ENCODE measurements at regions not wholly inside any gene's neighbourhood (a gene's known extent, or its start where the extent isn't known, plus 50 kb on each side); places are given as distances from the start of the nearest gene placed in this dataset.
A peak's percentile ranks its signal among the peaks of the same experiment; 100 is the strongest.

DNA sequence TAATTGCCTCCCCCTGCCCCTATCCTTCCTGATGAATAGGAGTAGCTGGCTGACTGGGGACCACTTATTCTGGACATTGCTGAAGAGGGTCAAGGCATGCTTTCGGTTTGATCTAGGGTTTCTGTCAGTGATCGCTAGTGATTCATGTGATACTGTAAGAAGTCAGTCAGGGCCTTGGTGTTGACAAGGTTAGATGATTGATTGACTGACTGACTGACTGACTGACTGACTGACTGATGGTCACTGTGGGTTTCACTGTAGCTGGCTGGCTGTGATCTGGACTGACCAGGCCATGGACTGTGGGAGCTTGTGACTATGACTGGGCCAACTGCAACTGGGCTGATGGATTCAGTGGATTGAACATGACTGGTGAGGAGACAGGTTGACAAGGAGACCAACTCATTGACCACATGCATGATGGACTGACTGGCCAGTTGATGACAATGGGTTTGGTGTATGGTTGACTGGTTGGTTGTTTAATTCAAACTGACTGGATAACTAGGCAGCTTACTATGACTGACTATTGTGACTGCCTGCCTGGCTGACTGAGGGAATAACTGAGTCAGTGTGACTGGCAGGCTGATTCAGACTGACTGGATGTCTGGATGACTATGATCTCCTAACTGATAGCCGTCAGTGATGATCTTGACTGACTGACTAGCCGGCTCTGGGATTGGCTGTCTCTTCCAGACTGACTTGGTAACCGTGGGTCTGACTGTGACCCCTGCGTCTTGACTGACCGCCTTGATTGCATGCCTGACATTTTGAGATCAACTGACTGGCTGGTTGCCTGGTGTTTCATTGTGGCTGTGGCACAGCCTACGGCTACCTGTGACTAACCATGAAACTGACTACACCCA is 509.9 kb downstream of the SHQ1 start:
- Mint-ChIP-seq H3K4me1 (ENCODE audit: low read depth) (peaks cover 20% of the 10 kb centered on the region), H3K9me3 (no peaks in the 10 kb centered on the region), H3K36me3 (ENCODE audit: insufficient read depth in 2 of 2) (peaks cover 0 to 3% of the 10 kb centered on the region in 2 donors), H3K4me3 (no peak overlapping the region), H3K27me3 (ENCODE audit: low read depth) (no peaks in the 10 kb centered on the region), H3K27ac (no peak overlapping the region)
- ATAC-seq (replicated peaks in 1 of 2), result peak; percentile 74 to 76
- DNase-seq, result peak; percentile 54 to 72

DNA sequence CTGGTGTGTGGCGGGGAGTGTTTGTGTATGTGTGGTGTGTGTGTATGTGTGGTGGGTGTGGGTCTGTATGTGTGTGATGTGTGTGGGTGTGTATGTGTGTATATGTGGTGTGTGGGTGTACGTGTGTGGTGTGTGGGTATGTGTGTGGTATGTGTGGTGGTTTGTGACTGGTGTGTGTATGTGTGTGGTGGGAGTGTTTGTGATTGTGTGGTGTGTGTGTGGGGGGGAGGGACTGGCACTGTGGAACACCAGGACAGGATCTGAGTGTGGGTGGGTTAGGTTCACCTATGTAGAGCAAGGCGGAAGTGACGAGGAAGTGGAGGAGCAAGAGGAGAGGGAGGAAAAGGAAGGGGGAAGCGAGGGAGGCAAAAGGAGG is 510.8 kb downstream of the SHQ1 start:
- no peaks in the 10 kb centered on the region for H3K27me3 Mint-ChIP-seq (ENCODE audit: low read depth)
- H3K36me3 Mint-ChIP-seq (ENCODE audit: insufficient read depth in 2 of 2), result peaks cover 0 to 3% of the 10 kb centered on the region in 2 donors
- DNase-seq (no peak), ATAC-seq (replicated peaks in 1 of 2) (no peak)
- no peaks in the 10 kb centered on the region for H3K9me3 Mint-ChIP-seq
- no peak overlapping the region for H3K27ac Mint-ChIP-seq
- no peak overlapping the region for H3K4me3 Mint-ChIP-seq
- peaks cover 12% of the 10 kb centered on the region for H3K4me1 Mint-ChIP-seq (ENCODE audit: low read depth)

DNA sequence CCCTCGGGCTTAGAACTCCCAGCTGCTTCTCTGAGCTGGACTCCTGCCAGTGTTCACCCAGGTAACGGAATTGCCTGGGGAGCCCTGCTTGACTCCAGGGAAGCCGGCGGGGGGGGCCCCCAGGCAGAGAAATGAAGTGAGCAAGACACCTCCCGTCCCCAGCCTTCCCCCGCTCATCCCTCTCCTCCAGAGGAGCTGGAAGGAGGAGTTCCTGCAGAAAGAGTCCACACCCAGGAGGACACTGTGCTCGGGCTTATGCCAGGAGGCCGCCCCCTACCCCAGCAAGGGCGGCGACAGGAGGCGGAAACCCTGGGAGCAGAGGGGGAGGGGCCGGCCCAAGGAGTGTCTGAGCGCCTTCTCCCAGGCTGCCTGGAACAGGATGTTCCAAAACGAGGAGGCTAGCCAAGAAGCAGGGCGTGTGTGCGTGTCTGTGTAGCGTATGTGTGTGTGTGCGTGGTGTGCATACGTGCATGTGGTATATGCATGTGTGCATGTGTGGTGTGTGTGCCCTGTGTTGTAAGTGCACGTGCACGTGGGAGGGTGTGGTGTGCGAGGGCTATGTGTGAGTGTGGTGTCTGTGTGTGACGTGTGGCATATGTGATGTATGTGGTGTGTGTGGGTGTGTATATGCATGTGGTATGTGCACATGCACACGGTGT is 511.3 kb downstream of the SHQ1 start:
- DNase-seq, result no peak
- Mint-ChIP-seq H3K9me3 (no peaks in the 10 kb centered on the region), H3K27me3 (ENCODE audit: low read depth) (no peaks in the 10 kb centered on the region), H3K36me3 (ENCODE audit: insufficient read depth in 2 of 2) (peaks cover 0 to 3% of the 10 kb centered on the region in 2 donors), H3K4me3 (no peak overlapping the region), H3K4me1 (ENCODE audit: low read depth) (peaks cover 9% of the 10 kb centered on the region), H3K27ac (no peak overlapping the region)
- no peak for ATAC-seq (replicated peaks in 1 of 2)

DNA sequence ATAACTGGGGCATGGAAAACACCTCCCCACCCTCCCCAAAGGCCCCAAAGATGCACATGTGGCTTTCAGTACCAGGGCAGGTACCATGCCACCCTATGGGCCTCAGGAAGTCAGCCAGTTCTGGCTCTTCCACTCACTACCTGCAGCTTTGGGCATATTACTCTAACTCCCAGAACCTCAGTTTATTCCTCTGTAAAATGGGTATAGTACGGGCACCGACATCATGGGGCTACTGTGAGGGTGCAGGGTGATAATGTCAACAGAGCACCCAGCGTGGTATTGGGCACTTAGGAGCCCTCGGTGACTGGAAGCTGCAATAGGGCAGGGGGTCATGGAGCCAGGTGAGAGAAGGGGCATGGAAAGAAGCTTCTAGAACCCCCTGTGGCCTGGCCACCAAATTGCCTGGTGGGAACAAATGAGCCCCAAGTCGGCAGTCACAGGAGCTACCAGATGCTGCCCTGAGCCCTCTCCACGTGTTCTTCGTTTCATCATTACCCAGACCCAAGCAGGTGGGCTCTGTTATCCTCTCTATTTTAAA is 512.1 kb downstream of the SHQ1 start:
- H3K27ac Mint-ChIP-seq, result no peak overlapping the region
- no peak for DNase-seq
- peaks cover 1% of the 10 kb centered on the region for H3K4me1 Mint-ChIP-seq (ENCODE audit: low read depth)
- H3K36me3 Mint-ChIP-seq (ENCODE audit: insufficient read depth in 2 of 2), result peaks cover 0 to 3% of the 10 kb centered on the region in 2 donors
- ATAC-seq (replicated peaks in 1 of 2), result no peak
- no peak overlapping the region for H3K4me3 Mint-ChIP-seq
- H3K9me3 Mint-ChIP-seq, result no peaks in the 10 kb centered on the region
- H3K27me3 Mint-ChIP-seq (ENCODE audit: low read depth), result no peaks in the 10 kb centered on the region

DNA sequence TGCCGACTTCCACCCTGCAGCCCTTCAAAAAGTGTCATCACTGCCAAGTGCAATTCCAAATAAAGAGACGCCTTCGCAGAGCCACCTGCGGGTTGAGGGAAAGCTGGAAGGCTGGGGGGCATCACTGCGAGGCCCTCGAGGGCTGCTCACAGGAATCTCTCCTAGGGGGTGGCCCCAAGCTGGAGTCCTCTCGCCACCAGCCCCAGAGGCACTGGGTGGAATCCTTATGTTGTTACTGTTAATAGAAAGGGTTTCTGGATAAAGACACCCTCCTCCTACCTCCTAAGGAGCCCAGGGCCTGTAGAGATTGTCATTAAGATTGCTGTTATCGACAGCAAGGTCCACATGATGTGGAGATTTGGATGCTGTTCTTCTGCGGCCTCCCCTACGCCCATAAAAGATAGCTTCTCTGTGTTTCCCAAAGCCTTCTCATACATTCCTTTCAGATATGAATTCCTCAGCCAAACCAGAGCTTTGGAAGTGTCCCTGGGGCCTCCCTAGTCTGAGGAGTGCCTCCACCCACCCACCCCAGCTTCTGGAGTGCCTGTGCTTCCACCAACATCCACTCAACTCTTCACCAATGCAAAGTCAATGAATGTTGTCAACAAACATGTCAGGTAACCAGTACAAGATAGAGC is 512.7 kb downstream of the SHQ1 start:
- DNase-seq (no peak), ATAC-seq (replicated peaks in 1 of 2) (no peak)
- H3K4me1 Mint-ChIP-seq (ENCODE audit: low read depth), result no peaks in the 10 kb centered on the region
- peaks cover 0 to 3% of the 10 kb centered on the region in 2 donors for H3K36me3 Mint-ChIP-seq (ENCODE audit: insufficient read depth in 2 of 2)
- H3K27me3 Mint-ChIP-seq (ENCODE audit: low read depth), result no peaks in the 10 kb centered on the region
- no peak overlapping the region for H3K4me3 Mint-ChIP-seq
- no peaks in the 10 kb centered on the region for H3K9me3 Mint-ChIP-seq
- no peak overlapping the region for H3K27ac Mint-ChIP-seq

DNA sequence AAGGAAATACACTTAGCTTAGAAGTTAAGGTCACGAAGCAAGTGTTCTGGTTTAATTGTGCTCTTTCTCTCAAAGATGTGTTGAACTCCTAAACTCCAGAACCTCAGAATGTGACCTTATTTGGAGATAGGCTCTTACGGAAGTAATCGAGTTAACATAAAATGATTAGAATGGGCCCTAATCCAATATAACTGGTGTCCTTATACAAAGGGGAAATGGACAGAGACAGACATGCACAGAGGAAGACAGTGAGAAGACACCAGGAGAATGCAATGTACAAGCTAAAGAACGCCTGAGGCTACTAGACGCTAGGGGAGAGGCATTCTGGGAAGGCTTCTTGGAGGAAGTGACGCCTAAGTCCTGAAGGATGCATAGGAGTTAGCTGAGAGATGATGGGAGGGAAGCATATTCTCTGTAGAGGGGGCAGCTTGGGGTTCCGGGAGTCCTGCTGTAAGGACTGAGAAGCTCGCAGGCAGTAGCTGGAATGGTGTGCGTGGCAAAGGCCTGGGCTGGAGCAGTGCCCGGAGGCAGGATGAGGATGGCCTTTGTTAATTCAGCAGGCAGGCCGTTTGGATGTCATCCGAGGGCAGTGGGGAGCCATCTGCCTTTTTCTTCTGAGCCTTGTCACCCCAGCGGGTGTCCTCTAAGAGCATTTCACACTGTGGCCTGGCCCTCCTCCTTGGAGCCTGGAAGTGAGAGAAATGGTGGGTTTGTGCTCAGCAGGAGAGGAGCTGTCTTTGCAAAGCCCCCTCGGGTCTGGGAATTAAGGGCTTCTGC is 513.4 kb downstream of the SHQ1 start:
- Mint-ChIP-seq H3K27ac (no peak overlapping the region), H3K27me3 (ENCODE audit: low read depth) (no peaks in the 10 kb centered on the region), H3K4me3 (no peak overlapping the region), H3K9me3 (no peaks in the 10 kb centered on the region), H3K4me1 (ENCODE audit: low read depth) (no peaks in the 10 kb centered on the region), H3K36me3 (ENCODE audit: insufficient read depth in 2 of 2) (peaks cover 0 to 3% of the 10 kb centered on the region in 2 donors)
- ATAC-seq (replicated peaks in 1 of 2), result no peak
- DNase-seq, result no peak

DNA sequence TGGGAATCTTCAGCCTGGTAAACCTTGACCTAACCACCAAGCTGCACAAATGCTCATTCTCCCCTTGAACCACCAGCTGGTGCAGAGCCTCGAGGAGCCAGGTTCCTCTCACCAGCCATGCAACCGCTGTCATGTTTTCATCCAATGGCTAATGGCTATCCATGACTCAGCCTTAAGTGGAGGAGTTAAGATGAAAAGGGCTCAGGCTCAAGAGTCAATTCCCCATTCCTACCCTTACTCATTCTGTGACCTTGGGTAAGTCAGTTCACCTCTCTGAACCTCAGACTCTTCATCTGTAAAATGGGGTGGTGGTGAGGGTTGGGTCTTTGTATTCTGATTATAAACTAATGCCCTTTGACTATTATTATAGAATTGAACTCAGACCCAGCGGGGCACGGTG is 515.6 kb downstream of the SHQ1 start:
- H3K27me3 Mint-ChIP-seq (ENCODE audit: low read depth), result peaks cover 7% of the 10 kb centered on the region
- no peak overlapping the region for H3K4me3 Mint-ChIP-seq
- DNase-seq, result no peak
- peak in 1 of 2 donors; percentile 31 for ATAC-seq (replicated peaks in 1 of 2)
- peaks cover 6% of the 10 kb centered on the region for H3K4me1 Mint-ChIP-seq (ENCODE audit: low read depth)
- H3K27ac Mint-ChIP-seq, result no peak overlapping the region
- H3K36me3 Mint-ChIP-seq (ENCODE audit: insufficient read depth in 2 of 2), result no peaks in the 10 kb centered on the region
- peaks cover under 1% of the 10 kb centered on the region in 2 donors for H3K9me3 Mint-ChIP-seq

DNA sequence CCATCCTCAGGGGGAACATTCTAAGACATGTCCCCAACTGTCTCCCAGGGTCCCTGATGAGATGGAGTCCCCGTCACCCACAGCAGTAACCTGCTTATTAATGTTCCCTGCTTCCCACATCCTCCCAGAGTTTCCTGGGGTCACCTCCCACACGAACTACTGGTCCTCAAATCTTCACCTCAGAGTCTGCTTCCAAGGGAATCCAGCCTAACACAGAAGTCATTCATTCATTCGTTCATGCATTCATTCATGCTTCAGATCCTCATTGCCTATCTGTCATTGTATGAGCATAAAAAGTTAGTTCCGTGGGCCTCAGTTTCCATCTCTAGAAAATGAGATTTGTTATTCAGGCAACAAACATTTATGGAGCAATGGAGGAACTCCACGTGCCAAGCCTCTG is 516.2 kb downstream of the SHQ1 start:
- H3K36me3 Mint-ChIP-seq (ENCODE audit: insufficient read depth in 2 of 2), result no peaks in the 10 kb centered on the region
- ATAC-seq (replicated peaks in 1 of 2), result no peak
- DNase-seq, result no peak
- peaks cover 6% of the 10 kb centered on the region for H3K4me1 Mint-ChIP-seq (ENCODE audit: low read depth)
- H3K4me3 Mint-ChIP-seq, result no peak overlapping the region
- H3K9me3 Mint-ChIP-seq, result peaks cover 5% of the 10 kb centered on the region in 2 donors
- no peak overlapping the region for H3K27ac Mint-ChIP-seq
- peaks cover 7% of the 10 kb centered on the region for H3K27me3 Mint-ChIP-seq (ENCODE audit: low read depth)

DNA sequence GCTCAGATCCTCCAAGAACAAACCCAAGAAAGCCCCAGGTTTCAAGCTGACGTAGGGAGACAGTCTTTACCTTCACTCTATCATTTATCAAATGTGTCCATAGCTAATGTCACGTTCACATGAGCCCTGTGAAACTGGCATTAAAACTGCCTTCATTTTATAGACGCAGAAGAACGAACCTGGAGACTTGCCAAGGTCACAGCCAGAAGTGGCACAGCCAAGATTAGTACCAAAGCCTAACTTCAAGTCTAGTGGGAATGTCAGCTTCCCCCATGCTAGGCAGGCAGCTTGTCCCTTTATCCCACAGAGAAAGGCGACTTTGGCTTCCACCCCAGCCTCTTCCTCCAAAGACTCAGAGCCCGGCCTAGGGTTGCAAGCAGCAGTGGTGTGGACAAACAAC is 517.2 kb downstream of the SHQ1 start:
- H3K27ac Mint-ChIP-seq, result no peak overlapping the region
- no peak overlapping the region for H3K4me3 Mint-ChIP-seq
- peaks cover 7% of the 10 kb centered on the region for H3K27me3 Mint-ChIP-seq (ENCODE audit: low read depth)
- ATAC-seq (replicated peaks in 1 of 2) (no peak), DNase-seq (no peak)
- peaks cover 6% of the 10 kb centered on the region for H3K4me1 Mint-ChIP-seq (ENCODE audit: low read depth)
- peaks cover 5 to 7% of the 10 kb centered on the region in 2 donors for H3K9me3 Mint-ChIP-seq
- no peaks in the 10 kb centered on the region for H3K36me3 Mint-ChIP-seq (ENCODE audit: insufficient read depth in 2 of 2)

DNA sequence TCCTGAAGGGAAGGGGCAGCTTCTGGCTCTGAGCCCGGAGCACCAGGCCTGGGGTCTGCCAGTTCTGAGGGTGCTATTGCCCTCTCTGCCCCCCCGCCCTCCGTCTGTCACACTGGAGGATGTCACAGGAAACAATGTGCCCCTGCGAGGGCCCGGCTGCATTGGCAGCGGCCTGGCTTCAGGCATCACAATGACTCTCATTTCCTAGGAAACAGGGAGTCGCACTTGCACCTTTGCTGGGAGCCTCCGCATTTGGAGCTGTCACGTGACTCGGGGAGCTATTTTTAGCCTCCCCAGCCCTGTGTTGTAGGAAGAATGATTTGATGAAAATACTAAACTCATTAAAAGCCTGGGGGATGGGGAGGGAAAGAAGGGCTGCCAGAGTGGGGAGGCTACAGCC is 518.9 kb downstream of the SHQ1 start:
- no peak for DNase-seq
- H3K27ac Mint-ChIP-seq, result no peak overlapping the region
- no peak overlapping the region for H3K4me3 Mint-ChIP-seq
- peaks cover 7% of the 10 kb centered on the region for H3K27me3 Mint-ChIP-seq (ENCODE audit: low read depth)
- peaks cover 6% of the 10 kb centered on the region for H3K4me1 Mint-ChIP-seq (ENCODE audit: low read depth)
- no peak for ATAC-seq (replicated peaks in 1 of 2)
- H3K36me3 Mint-ChIP-seq (ENCODE audit: insufficient read depth in 2 of 2), result no peaks in the 10 kb centered on the region
- H3K9me3 Mint-ChIP-seq, result peaks cover 5 to 7% of the 10 kb centered on the region in 2 donors

DNA sequence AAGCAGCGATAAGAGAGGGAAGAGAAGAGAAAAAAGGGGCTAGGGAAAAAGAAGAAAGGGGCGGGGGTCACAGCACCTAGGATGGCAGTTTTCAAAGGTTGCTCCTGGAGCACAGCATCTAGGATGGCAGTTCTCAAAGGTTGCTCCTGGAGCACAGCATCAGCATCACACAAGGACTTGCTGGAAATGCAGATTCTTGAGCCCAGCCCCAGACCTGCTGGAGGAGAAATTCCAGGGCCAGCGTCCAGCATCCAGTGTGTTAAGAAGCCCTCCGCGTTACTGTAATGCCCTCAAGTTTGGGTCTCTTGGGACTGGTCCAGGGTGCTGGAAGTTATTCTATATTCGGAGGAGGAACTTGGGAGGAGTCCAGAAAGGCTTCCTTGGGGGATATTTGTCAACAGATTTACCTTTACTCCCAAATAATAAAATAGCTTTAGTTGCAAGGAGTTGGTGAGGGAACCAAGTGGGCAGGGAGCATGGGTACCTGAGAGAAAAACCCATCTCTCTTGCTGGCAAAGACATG is 519.4 kb downstream of the SHQ1 start:
- H3K36me3 Mint-ChIP-seq (ENCODE audit: insufficient read depth in 2 of 2), result no peaks in the 10 kb centered on the region
- ATAC-seq (replicated peaks in 1 of 2), result no peak

DNA sequence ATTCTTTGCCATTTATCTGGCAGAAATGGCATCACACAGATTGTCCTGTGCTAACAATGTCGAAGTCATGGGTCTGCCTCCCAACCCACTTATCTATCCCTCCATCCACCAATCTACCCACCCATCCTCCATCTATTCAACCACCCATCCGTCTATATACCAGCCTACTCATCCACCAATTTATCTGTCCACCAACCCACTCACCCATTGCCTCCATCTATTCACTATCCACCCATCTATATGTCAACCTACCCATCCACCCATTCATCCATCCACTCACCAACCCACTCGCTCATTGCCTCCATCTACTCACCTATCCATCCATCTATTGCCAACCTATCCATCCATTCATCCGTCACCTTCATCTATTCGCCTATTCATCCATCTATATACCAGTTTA is 521.2 kb downstream of the SHQ1 start:
- H3K27ac Mint-ChIP-seq, result no peak overlapping the region
- H3K36me3 Mint-ChIP-seq (ENCODE audit: insufficient read depth in 2 of 2), result no peaks in the 10 kb centered on the region
- peaks cover 7% of the 10 kb centered on the region for H3K27me3 Mint-ChIP-seq (ENCODE audit: low read depth)
- no peak overlapping the region for H3K4me3 Mint-ChIP-seq
- H3K4me1 Mint-ChIP-seq (ENCODE audit: low read depth), result peaks cover 6% of the 10 kb centered on the region
- DNase-seq (no peak), ATAC-seq (replicated peaks in 1 of 2) (no peak)
- H3K9me3 Mint-ChIP-seq, result peaks cover 5 to 7% of the 10 kb centered on the region in 2 donors

More for the DNA sequence above, 519.4 kb downstream of the SHQ1 start:
- DNase-seq, result no peak
- Mint-ChIP-seq H3K4me3 (no peak overlapping the region), H3K27me3 (ENCODE audit: low read depth) (peaks cover 7% of the 10 kb centered on the region), H3K27ac (no peak overlapping the region), H3K4me1 (ENCODE audit: low read depth) (peaks cover 6% of the 10 kb centered on the region), H3K9me3 (peaks cover 5 to 7% of the 10 kb centered on the region in 2 donors)
